Caco-2 (cell line): ENCODE measurements at regions not wholly inside any gene's neighbourhood (a gene's known extent, or its start where the extent isn't known, plus 50 kb on each side); places are given as distances from the start of the nearest gene placed in this dataset.

ENCODE experiments used
- BruUV-seq: library from RNA; stranded (reverse); fragments of 400-500 nt; replicated peaks from 2 replicates; lab custom pipeline; 2021; lab: Mats Ljungman, UMichigan
- CTCF ChIA-PET: fragments of 300-600 bp; sonication (Branson Sonifier 250); formaldehyde crosslinking; loops from one replicate; lab custom pipeline; 2022; ENCODE audit warnings: antibody characterized with exemption; lab: Charles Lee
- POLR2A ChIA-PET: fragments of 300-600 bp; sonication (Branson Sonifier 250); formaldehyde crosslinking; loops from one replicate; lab custom pipeline; 2022; ENCODE audit warnings: antibody characterized with exemption; lab: Charles Lee
- DNase-seq, 2 experiments: peaks; one replicate each; pipeline versions ENCODE4 v3.0.0 to v3.0.0-alpha.2; 2020 to 2022
- H3K27me3 ChIP-seq: replicated peaks from 2 replicates; pipeline ENCODE4 v1.6.0; 2011; ENCODE audit warnings: low read length; ENCODE audit not compliant: control insufficient read depth, insufficient read depth
- H3K36me3 ChIP-seq: 2 replicates; pipeline ENCODE4 v1.5.1; 2011; ENCODE audit warnings: low read length; ENCODE audit not compliant: control insufficient read depth, insufficient read depth
- H3K4me1 ChIP-seq: fragments of 250-450 bp; sonication (Bioruptor Pico); 2 replicates; pipeline ENCODE4 v1.5.1; 2020; ENCODE audit warnings: mild to moderate bottlenecking
- H3K4me3 ChIP-seq: 2 replicates; pipeline ENCODE4 v1.5.1; 2011; ENCODE audit warnings: low read depth, mild to moderate bottlenecking, control low read depth, low read length
- H3K9me3 ChIP-seq: fragments of 250-450 bp; sonication (Bioruptor Pico); 2 replicates; pipeline ENCODE4 v1.5.1; 2020; ENCODE audit warnings: mild to moderate bottlenecking, moderate library complexity
- H3K27ac Mint-ChIP-seq: one replicate; pipeline ENCODE4 v1.8.0; 2022; ENCODE audit warnings: mixed read lengths; ENCODE audit not compliant: unreplicated experiment
- H3K27me3 Mint-ChIP-seq: one replicate; pipeline ENCODE4 v1.8.0; 2022; ENCODE audit warnings: mixed read lengths; ENCODE audit not compliant: insufficient read depth, unreplicated experiment
- H3K36me3 Mint-ChIP-seq: one replicate; pipeline ENCODE4 v1.8.0; 2022; ENCODE audit warnings: mild to moderate bottlenecking, mixed read lengths; ENCODE audit not compliant: insufficient read depth, unreplicated experiment
- H3K4me1 Mint-ChIP-seq: one replicate; pipeline ENCODE4 v1.8.0; 2022; ENCODE audit warnings: low read depth, mixed read lengths; ENCODE audit not compliant: unreplicated experiment
- H3K4me3 Mint-ChIP-seq: one replicate; pipeline ENCODE4 v1.8.0; 2022; ENCODE audit warnings: mild to moderate bottlenecking, moderate library complexity, mixed read lengths; ENCODE audit not compliant: unreplicated experiment
- H3K9me3 Mint-ChIP-seq: one replicate; pipeline ENCODE4 v1.8.0; 2022; ENCODE audit warnings: mixed read lengths; ENCODE audit not compliant: unreplicated experiment
- CTCF ChIP-seq, 2 experiments: fragments of 200-600 bp in 1 of 2; IDR thresholded peaks; 1 replicate in 1 of 2; 2 replicates in 1 of 2; pipeline versions ENCODE4 v1.5.1 to v1.8.0; 2011 to 2022; ENCODE audit warnings: antibody characterized with exemption in 1 of 2, control low read depth in 1 of 2, inconsistent platforms in 1 of 2, low read depth in 1 of 2, low read length in 1 of 2, mild to moderate bottlenecking in 1 of 2, moderate library complexity in 1 of 2; ENCODE audit not compliant: insufficient read depth in 1 of 2, severe bottlenecking in 1 of 2, unreplicated experiment in 1 of 2
- intact Hi-C: fragments of 100-400 bp; cut with micrococcal nuclease; formaldehyde crosslinking; loops from one replicate; pipeline ENCODE4 v1.10.0; 2022; ENCODE audit not compliant: unreplicated experiment

GRCh38 chr20:60240415-60240814 lies 282.2 kb downstream of the CDH26 start:
- BruUV-seq: no TSS peak
- Mint-ChIP-seq H3K27me3 (peaks cover 29% of the 10 kb centered on the region), H3K36me3 (no peaks in the 10 kb centered on the region), H3K4me1 (no peaks in the 10 kb centered on the region), H3K9me3 (no peaks in the 10 kb centered on the region), H3K27ac (no peak overlapping the region), H3K4me3 (no peak overlapping the region)
- TF ChIP-seq CTCF (IDR thresholded peaks at IDR 0.05; ENCODE audit: insufficient read depth in 1 of 2, low read depth in 1 of 2, low read length in 1 of 2, severe bottlenecking in 1 of 2, unreplicated experiment in 1 of 2): no peak
- Histone ChIP-seq H3K4me3 (no peak overlapping the region), H3K4me1 (no peaks in the 10 kb centered on the region), H3K9me3 (no peaks in the 10 kb centered on the region), H3K27me3 (peaks cover 3% of the 10 kb centered on the region), H3K36me3 (no peaks in the 10 kb centered on the region)
- ChIA-PET CTCF (no interaction called here), POLR2A (no interaction called here)
- intact Hi-C loops: no loop called here
- DNase-seq: no peak

DNA sequence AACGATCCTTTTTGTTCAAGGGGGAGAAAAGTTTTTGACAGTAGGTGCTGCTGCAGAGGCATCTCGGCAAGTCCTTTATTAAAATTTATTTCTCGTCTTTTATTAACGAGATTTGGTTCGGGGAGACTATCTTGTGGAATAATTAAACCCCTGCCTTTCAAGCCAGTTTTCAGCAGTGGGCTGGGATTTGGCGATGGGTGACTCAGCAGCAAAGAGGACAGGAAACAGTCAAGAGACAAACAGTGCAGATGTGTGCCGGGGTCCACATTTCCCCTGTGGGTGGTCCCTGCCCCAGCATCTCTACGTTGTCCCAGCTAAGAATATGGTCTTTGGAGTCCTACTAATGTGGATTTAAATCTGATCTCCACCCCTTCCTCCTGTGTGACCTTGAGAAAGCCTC lies 282.8 kb downstream of the CDH26 start:
- no peaks in the 10 kb centered on the region for H3K36me3 Mint-ChIP-seq
- ChIA-PET POLR2A (no interaction called here), CTCF (no interaction called here)
- H3K27ac Mint-ChIP-seq: no peak overlapping the region
- no peaks in the 10 kb centered on the region for H3K4me1 Mint-ChIP-seq
- DNase-seq: no peak
- H3K27me3 Mint-ChIP-seq: peaks cover 29% of the 10 kb centered on the region
- Histone ChIP-seq H3K4me3 (no peak overlapping the region), H3K9me3 (no peaks in the 10 kb centered on the region), H3K36me3 (no peaks in the 10 kb centered on the region), H3K4me1 (no peaks in the 10 kb centered on the region), H3K27me3 (peaks cover 3% of the 10 kb centered on the region)
- no peak for TF ChIP-seq CTCF (IDR thresholded peaks at IDR 0.05; ENCODE audit: insufficient read depth in 1 of 2, low read depth in 1 of 2, low read length in 1 of 2, severe bottlenecking in 1 of 2, unreplicated experiment in 1 of 2)
- intact Hi-C loops: no loop called here
- H3K9me3 Mint-ChIP-seq: no peaks in the 10 kb centered on the region
- BruUV-seq: no TSS peak
- H3K4me3 Mint-ChIP-seq: no peak overlapping the region

DNA sequence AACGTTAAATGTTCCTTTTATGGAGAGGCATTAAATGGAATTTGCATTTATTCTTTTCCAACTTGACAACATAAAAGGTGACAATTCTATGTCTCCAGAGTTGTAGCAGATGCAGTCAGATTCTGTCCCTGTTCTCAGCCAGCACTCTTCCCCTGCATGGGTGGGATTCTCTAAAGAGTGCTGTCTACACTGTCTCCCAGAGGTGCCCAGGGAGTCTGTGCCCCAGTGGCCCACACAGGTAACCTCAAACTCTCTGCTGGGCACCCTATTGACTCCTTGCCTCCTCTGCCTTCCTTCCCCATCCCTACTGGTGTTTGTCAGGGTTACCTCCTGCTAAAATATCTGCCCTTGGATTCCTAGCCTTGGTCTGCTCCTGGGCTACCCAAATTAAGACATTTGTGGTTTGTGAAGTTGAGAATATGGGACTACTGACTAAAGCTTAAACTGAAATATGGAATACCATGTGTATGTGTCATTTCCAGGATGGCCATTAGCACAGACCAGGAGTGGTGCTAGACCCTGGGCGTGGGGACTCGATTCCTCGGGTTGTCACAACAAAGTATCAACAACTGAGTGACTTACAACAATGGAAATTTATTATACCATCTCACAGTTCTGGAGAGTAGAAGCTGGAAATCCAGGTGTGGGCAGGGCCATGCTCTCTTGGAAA lies 284.7 kb downstream of the CDH26 start:
- H3K27me3 ChIP-seq: peaks cover 3% of the 10 kb centered on the region
- H3K36me3 ChIP-seq: no peaks in the 10 kb centered on the region
- Mint-ChIP-seq H3K27me3 (peaks cover 29% of the 10 kb centered on the region), H3K4me3 (no peak overlapping the region), H3K4me1 (no peaks in the 10 kb centered on the region), H3K27ac (no peak overlapping the region), H3K36me3 (no peaks in the 10 kb centered on the region), H3K9me3 (no peaks in the 10 kb centered on the region)
- DNase-seq: no peak
- BruUV-seq: no TSS peak
- ChIA-PET POLR2A (no interaction called here), CTCF (no interaction called here)
- TF ChIP-seq CTCF (IDR thresholded peaks at IDR 0.05; ENCODE audit: insufficient read depth in 1 of 2, low read depth in 1 of 2, low read length in 1 of 2, severe bottlenecking in 1 of 2, unreplicated experiment in 1 of 2): no peak
- no peaks in the 10 kb centered on the region for H3K9me3 ChIP-seq
- H3K4me3 ChIP-seq: no peak overlapping the region
- intact Hi-C loops: no loop called here
- no peaks in the 10 kb centered on the region for H3K4me1 ChIP-seq
